ENCODE measurements at regions not wholly inside any gene's neighbourhood (a gene's known extent, or its start where the extent isn't known, plus 50 kb on each side); places are given as distances from the start of the nearest gene placed in this dataset.
"Not testable (repeated sequence)": the region's sequence is repeated elsewhere in the genome, so short reads cannot be mapped to it uniquely, and the experiment has no call there.

- not testable (repeated sequence) for TF ChIP-seq RAD21 (IDR thresholded peaks at IDR 0.05; ENCODE audit: low read length); CTCF (conservative IDR thresholded peaks at IDR 0.05; ENCODE audit: low read depth, low read length); RFX5 (IDR thresholded peaks at IDR 0.05; ENCODE audit: low read depth, low read length); BHLHE40 (IDR thresholded peaks at IDR 0.05; ENCODE audit: low read depth, low read length); RCOR1 (IDR thresholded peaks at IDR 0.05; ENCODE audit: insufficient replicate concordance, low read length); POLR2A (IDR thresholded peaks at IDR 0.05; ENCODE audit: low read depth, low read length)
Observed at GRCh38 chr2:117337981-117338380, 476.5 kb upstream of the DDX18 start.
